GM08714 (cell line): ENCODE measurements at regions not wholly inside any gene's neighbourhood (a gene's known extent, or its start where the extent isn't known, plus 50 kb on each side); places are given as distances from the start of the nearest gene placed in this dataset.

Experiments
- H3K4me3 ChIP-seq: fragments of 200-500 bp; sonication (Bioruptor generic); 2 replicates; pipeline ENCODE4 v1.5.1; 2014; ENCODE audit warnings: mild to moderate bottlenecking, low read length, inconsistent platforms
- ZNF274 ChIP-seq: IDR thresholded peaks from 2 replicates; pipeline ENCODE4 v1.6.1; 2012; ENCODE audit warnings: mild to moderate bottlenecking, low read depth, low read length

DNA sequence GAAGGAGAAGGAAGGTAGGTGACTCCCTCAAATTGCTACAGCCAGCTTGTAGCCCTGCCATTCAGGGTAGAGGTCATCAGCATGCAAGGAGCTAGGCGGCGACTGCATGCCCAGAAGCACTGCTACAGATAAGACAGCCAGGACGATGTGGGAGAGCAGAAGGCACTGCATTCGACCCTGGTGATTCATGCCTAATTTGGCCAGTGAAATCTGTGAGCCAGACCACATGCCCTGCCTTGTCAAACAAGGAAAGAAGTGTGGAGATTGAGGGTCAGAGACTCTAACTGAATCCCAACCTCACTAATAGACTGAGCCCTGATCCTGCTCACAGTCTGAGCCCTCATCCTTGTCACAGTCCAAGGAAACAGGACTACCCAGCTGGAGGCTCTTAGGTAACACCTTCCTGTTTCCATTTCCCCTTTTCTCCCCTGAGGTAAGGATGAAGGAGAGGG, 86.6 kb downstream of the LINGO1 start:
- TF ChIP-seq ZNF274 = no peak

DNA sequence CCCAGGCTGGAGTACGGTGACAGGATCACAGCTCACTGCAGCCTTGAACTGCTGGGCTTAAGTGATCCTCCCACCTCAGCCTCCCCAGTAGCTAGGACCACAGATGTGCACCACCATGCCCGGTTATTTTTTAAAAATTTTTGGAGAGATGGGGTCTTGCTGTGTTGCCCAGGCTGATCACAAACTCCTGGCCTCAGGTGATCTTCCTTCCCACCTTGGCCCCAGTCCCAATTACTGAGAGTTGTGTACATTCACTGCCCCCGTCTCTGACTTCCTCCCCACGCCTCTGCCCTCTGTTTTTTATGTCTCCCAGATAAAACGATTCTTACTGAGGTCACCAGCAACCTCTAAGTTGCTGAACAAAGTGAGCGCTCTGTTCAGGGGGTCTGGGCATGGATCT, 87.7 kb downstream of the LINGO1 start:
- no peak overlapping the region for H3K4me3 ChIP-seq
- TF ChIP-seq ZNF274 = no peak

More for the DNA sequence above, 86.6 kb downstream of the LINGO1 start:
- no peak overlapping the region for H3K4me3 ChIP-seq

DNA sequence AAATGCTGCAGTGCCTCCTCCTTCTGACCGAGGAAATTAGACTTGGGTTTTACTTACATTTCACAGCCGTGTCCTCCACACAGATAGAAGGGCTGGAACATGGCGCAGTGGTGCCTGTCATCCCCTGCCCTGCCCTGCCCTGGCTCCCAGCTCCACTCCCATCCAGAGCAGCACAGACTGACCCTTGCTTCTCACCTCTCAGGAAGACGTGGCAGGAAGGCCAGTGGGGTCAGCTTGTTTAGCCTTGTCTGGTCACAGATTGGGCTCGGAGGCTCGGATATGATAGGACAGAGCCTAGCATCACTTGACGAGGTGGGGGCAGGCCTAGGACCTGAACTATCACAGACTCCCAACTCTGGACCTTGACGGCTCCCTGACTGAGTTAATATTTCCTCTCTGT, 88.5 kb downstream of the LINGO1 start:
- no peak for TF ChIP-seq ZNF274

DNA sequence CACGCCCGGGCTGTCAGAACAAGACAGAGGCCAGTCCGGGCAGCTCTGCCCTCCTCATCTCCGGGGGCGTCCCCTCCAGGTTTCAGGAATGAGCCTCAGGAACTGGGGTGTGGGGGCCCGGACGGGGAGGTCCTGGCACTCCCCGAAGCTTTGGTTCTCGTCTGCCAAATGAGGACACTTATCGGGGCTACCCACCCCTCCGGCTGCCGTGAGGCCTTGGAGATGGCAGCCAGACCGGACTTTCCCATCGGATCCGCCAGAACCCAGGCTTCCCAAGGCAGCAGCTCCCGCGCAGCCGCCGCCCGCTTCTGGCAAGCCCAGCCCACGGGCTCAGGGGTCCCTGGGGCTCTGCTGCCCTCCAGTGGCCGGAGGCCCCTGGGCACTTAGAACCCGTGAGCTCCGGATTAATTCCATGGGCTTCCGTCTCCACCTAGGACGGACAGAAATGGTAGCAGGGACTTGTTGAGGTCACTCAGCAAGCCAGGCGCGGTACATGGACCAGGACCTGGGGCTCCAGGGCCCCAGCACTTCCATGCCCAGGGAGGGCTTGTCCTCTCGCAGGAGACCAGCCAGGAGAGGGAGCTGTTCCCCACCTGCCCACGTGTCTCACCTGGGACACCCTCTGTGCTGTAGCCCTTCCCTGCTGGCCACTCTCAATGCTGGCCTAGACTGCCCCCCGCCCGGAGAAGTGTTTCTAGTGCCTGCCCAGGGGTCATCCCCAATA, 89.4 kb downstream of the LINGO1 start:
- H3K4me3 ChIP-seq = peak overlapping the region; percentile 39; the same call in 1 of the 2 replicates
- TF ChIP-seq ZNF274 = no peak

More for the DNA sequence above, 88.5 kb downstream of the LINGO1 start:
- H3K4me3 ChIP-seq = no peak overlapping the region

DNA sequence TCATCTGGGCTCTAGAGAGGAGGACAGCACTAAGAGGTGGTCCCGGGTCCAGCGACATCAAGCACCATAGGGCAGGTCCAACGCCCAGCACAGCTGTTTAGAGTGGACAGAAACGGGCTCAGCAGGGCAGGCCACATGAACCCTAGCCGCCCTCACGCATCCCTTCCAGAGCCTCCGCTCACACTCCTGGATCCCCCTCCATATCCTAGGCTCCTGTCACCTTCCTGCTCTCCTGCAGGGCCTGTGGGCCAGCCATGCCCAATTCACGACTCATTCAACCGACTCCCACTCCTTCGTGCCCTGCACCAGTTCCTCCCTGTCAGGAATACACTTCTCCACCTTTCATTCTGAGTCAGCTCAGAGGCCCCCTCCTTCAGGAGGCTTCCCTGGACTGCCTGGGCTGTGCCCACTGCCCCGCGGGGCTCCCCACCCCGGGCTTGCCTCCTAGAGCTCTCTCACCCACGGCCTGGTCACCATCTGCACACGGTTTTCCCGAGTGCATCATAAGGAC, 90.2 kb downstream of the LINGO1 start:
- no peak for TF ChIP-seq ZNF274
- no peak overlapping the region; the same call in 1 of the 2 replicates for H3K4me3 ChIP-seq

DNA sequence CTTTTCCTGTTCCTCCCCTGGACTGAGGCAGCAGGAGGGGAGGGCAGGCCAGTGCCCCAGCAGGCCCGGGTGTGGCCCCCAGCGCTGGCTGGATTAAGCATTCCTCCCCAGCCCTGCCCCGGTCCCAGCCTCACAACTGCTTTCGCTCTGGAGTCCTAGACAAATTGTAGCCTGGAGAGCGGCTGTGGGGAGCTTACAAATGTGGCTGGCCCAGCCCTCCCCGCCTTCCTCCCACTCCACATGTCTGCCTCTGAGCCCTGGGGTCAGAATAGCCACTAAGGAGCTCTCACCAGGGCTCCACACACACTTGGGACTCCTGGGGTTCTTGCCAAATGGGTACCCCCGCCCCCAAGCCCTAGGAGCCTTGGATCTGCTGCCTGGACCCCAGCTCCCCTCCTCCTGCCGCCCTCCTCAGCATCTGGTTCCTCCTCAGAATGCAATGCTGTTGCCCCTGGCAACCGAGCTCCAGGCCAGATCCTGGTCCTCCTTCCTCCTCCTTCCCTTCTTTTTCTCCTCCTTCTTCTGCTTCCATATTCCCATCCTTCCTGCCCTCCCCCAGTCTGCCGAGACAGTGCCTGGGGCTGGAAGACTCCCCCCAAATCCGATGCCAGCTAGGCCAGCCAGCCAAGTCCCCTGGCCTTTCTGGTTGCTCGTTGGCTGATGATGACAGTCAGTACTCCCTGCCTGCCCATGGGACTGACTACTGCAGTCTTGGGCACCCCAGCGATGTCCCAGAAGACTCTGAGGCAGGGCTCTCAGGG, 91.1 kb downstream of the LINGO1 start:
- H3K4me3 ChIP-seq = no peak overlapping the region
- TF ChIP-seq ZNF274 = no peak

DNA sequence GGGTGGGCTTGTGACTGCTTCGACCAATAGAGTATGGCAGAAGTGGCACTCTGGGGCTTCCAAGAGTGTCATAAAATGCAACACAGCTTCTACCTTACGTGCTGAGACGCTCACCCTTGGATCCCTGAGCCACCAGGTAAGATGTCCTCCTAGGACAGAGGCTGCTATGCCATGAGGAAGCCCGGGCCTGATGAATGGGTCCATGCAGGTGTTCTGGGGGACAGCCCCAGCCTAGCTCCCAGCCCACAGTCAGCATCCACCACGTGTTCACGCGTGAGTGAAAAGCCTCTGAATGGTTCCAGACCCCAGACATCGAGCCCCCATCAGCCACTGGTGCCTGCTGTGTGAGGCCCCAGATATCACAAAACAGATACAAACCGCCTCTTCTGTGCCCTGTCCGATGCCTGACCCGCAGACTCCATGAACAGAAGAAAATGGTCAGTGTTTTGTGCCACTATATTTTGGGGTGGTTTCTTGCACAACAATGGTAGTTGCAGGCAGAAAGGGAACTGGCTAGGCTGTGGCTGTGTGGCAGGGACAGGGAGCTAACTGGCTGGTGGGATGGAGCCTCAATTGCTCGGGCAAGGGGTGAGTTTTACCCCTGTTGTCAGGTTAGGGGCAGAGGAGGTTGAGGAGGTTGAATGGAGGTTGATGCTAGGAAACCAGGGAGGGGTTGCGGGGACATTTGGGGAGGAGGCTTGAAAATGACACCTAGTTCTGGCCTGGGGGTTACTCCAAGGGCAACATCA, 92.2 kb downstream of the LINGO1 start:
- no peak for TF ChIP-seq ZNF274

DNA sequence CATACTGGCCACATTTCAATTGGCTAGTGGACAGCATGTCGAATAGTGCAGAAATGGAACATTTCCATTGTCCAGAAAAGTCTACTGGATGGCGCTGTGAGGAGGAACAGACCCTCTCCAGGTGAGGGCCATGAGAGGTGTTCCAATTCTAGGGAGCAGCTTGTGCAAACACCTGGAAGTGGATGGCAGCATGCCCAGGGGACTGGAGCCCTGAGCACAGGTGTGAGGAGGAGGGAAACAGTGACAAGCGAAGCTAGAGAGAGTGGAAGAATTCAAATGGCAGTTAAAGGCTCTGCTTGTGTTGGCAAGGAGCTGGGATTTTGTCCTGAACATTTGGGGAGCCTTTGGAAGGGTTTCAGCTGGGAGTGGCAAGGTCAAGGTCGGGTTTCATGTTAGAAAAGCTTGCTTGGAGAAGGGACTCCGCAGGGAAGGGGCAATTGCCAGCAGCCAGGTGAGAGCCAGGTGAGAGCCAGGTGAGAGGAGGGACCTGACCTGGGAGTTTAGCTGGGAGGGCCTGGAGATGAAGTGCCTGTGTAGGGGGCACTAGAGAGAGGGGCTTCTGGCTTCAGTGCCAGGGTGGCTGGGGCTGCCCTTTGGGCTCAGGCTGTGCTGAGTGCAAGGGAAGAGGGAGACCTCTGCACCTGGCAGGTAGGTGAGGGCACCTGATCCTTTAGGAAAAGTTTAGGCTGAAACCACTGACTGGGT, 93.8 kb downstream of the LINGO1 start:
- no peak overlapping the region for H3K4me3 ChIP-seq
- no peak for TF ChIP-seq ZNF274

More for the DNA sequence above, 92.2 kb downstream of the LINGO1 start:
- no peak overlapping the region for H3K4me3 ChIP-seq

DNA sequence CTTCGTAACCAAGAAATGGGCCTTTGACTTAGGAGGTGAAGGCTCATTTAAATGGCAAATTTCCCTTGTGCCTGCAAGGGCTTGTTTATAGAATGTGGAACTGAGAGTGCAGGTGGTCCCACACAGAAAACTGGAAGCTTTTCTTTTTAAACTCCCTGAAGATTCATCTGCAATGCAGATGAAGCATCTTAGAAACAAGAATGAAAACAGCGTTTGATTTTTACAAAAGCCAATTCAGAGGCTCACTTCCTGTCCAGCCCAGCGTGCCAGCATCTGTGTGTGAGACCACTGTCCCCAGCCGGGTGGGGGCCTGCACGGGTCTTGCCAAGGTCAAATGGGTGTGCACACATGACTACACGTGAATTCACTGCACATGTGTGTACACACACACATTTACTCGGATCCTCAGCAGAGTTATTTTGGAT, 94.7 kb downstream of the LINGO1 start:
- TF ChIP-seq ZNF274 = no peak
- peak overlapping the region; percentile 9; the same call in 1 of the 2 replicates for H3K4me3 ChIP-seq

DNA sequence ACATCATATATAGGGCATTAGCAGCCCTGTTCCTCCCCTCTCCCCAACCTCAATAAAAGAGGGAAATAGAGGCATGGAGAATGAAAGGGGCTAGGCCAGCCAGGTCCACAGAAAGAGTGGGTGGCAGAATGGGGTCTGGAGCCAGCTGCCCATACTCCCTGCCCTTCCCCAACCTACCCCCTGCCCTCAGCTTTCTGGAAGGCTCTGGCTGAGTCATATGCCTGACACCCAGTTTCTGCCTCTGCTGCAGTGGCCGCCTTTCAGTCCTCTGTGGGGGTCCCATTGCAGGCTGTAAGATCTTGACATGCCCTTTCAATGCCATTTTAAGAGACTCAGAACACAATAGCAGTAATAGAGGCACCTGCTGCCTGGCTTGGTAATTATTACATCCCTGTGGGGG, 95.7 kb downstream of the LINGO1 start:
- no peak for TF ChIP-seq ZNF274
- no peak overlapping the region for H3K4me3 ChIP-seq

DNA sequence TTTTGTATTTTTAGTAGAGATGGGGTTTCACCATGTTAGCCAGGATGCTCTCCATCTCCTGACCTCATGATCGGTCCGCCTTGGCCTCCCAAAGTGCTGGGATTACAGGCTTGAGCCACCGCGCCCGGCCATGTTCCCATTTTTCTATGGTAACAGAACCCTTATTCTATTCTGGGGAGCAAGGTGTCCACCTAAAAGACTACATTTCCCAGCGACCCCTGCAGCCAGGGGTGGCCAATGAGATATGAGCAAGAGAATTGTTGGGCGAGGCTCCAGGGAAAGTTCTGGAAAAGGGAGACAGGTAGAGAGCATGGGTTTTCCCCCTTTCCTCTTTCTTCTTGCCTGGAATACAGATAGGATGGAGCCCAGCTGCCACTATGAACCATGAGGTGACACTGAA, 96.9 kb downstream of the LINGO1 start:
- no peak for TF ChIP-seq ZNF274
- H3K4me3 ChIP-seq = no peak overlapping the region
